GM12865 (cell line): ENCODE measurements at regions not wholly inside any gene's neighbourhood (a gene's known extent, or its start where the extent isn't known, plus 50 kb on each side); places are given as distances from the start of the nearest gene placed in this dataset.

Experiments used
- DNase-seq: peaks from one replicate; pipeline ENCODE4 v3.0.0; 2010; ENCODE audit warnings: low read depth
- H3K4me3 ChIP-seq: 2 replicates; pipeline ENCODE4 v1.5.1; 2011; ENCODE audit warnings: mild to moderate bottlenecking, low read depth, low read length, control low read depth
- CTCF ChIP-seq: IDR thresholded peaks from 2 replicates; pipeline ENCODE4 v1.5.1; 2011; ENCODE audit warnings: low read length, control low read depth, low read depth, inconsistent platforms; ENCODE audit not compliant: insufficient read depth; ENCODE audit errors: missing control alignments

DNA sequence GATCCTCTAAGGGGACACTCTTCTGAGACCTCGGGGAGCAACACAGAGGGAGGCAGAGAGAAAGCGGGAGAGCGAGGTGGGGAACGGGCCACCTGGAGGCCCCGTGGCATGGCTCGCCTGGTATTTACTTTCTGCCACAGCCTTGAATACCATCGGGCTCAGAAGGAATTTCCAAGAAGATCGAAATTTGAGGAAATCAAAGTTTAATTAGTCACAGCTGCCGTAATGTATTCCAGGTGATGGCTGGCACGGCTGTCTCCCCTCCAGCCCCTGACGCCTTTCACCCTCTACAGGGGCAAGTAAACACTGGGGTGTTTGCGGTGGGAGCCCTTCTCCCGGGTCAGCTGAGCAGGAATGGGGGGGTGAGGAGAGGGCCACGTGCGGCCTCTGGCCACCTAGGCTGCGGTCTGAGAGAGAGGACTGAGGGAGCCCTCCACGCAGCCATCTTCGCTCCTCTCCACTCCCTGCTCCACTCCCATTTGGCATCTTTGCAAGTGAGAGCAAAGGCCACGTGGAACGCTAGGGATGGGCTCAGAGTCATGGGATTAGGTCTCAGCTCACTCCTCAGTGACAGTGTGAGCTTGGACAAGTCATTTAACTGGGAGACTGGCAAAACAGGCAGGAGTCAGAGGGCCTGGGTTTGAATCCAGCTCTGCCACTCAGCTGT lies 125.2 kb downstream of the SYF2 start:
- H3K4me3 ChIP-seq: no peak overlapping the region
- DNase-seq: no peak
- TF ChIP-seq CTCF: no peak

- no peak overlapping the region for H3K4me3 ChIP-seq
- DNase-seq: peak; percentile 85
- no peak for TF ChIP-seq CTCF
These were observed 126.0 kb downstream of the SYF2 start for GRCh38 chr1:25106352-25106751.

- peak; percentile 41 for DNase-seq
- no peak for TF ChIP-seq CTCF
- no peak overlapping the region for H3K4me3 ChIP-seq
These were observed 126.5 kb downstream of the SYF2 start for GRCh38 chr1:25105836-25106235.

GRCh38 chr1:25104932-25105561 lies 127.3 kb downstream of the SYF2 start:
- no peak overlapping the region for H3K4me3 ChIP-seq
- DNase-seq: no peak
- TF ChIP-seq CTCF: no peak

DNA sequence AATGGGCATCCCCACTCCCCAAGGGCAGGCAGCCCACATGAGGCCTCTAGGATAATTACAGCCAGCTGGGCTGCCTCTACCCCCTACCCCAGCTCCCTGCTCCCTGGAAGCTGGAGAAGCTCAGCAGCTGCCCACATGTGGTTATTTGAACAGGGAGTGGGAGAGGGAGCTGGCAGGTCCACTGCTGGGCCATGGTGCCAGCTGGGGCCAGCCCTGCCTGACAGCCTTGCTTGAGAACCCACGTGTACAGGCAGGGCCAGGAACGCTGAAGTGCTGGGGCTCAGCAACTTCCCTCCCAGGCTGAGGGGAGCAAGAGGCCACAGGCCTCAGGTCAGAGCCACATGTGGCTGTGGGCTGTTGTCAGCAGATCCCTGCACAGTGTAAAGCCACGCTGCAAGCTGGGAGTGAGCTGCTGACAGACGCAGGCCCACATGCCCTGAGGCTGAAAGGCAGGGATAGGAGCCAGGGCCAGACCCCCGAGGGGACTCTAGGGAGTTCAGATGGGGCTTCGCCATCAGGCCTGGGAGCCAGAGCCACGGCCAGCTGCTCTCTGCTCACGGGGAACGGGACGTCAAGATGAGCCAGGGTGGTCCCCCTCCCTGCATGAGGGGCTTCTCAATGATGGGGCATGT lies 129.0 kb downstream of the SYF2 start:
- no peak for TF ChIP-seq CTCF
- H3K4me3 ChIP-seq: no peak overlapping the region
- DNase-seq: no peak

- no peak overlapping the region for H3K4me3 ChIP-seq
- peak; percentile 29 for DNase-seq
- no peak for TF ChIP-seq CTCF
These were observed 132.0 kb downstream of the SYF2 start for GRCh38 chr1:25100151-25100833.
